WTC11 (cell line): ENCODE measurements at regions not wholly inside any gene's neighbourhood (a gene's known extent, or its start where the extent isn't known, plus 50 kb on each side); places are given as distances from the start of the nearest gene placed in this dataset.

Experiments
- ATAC-seq: fragments of 200-7000 bp; cut with Tn5 transposase; 2 replicates; pipeline ENCODE4 v1.10.0; 2021; ENCODE audit warnings: mild to moderate bottlenecking, moderate library complexity
- CTCF ChIA-PET: fragments of 300-600 bp; sonication (Branson Sonifier 250); formaldehyde crosslinking; loops from one replicate; lab custom pipeline; 2021; ENCODE audit warnings: antibody characterized with exemption; lab: Charles Lee
- POLR2A ChIA-PET: fragments of 350-600 bp; sonication (Branson Sonifier 250); formaldehyde crosslinking; loops from one replicate; lab custom pipeline; 2021; ENCODE audit warnings: antibody characterized with exemption; lab: Charles Lee
- DNase-seq: peaks from one replicate; pipeline ENCODE4 v3.0.0; 2021; ENCODE audit warnings: low spot score
- H3K27ac Mint-ChIP-seq: 2 replicates; pipeline ENCODE4 v1.8.0; 2021; ENCODE audit warnings: mixed read lengths
- H3K27me3 Mint-ChIP-seq: 2 replicates; pipeline ENCODE4 v1.8.0; 2021; ENCODE audit warnings: low read depth, mild to moderate bottlenecking, moderate library complexity, mixed read lengths
- H3K36me3 Mint-ChIP-seq: 2 replicates; pipeline ENCODE4 v1.8.0; 2021; ENCODE audit warnings: mixed read lengths
- H3K4me1 Mint-ChIP-seq: 2 replicates; pipeline ENCODE4 v1.8.0; 2022; ENCODE audit warnings: mixed read lengths
- H3K4me3 Mint-ChIP-seq: 2 replicates; pipeline ENCODE4 v1.8.0; 2021; ENCODE audit warnings: mild to moderate bottlenecking, moderate library complexity, mixed read lengths
- H3K9me3 Mint-ChIP-seq: 2 replicates; pipeline ENCODE4 v1.8.0; 2021; ENCODE audit warnings: mixed read lengths
- CREM ChIP-seq: sonication (generic); formaldehyde crosslinking; IDR thresholded peaks from 2 replicates; pipeline ENCODE4 v1.8.1; 2022; ENCODE audit warnings: mild to moderate bottlenecking, missing genetic modification reagents, moderate library complexity
- E2F4 ChIP-seq: sonication (generic); formaldehyde crosslinking; IDR thresholded peaks from 2 replicates; pipeline ENCODE4 v1.8.1; 2022; ENCODE audit warnings: low read depth, mild to moderate bottlenecking, moderate library complexity, missing genetic modification reagents, borderline replicate concordance
- EMX1 ChIP-seq: fragments of 250-450 bp; sonication (Bioruptor Pico); IDR thresholded peaks from 2 replicates; pipeline ENCODE4 v1.8.0; 2021; ENCODE audit warnings: mild to moderate bottlenecking
- ERG ChIP-seq: fragments of 250-450 bp; sonication (Bioruptor Pico); IDR thresholded peaks from 2 replicates; pipeline ENCODE4 v1.8.0; 2021; ENCODE audit warnings: mild to moderate bottlenecking
- ETV6 ChIP-seq: sonication (generic); formaldehyde crosslinking; IDR thresholded peaks from 2 replicates; pipeline ENCODE4 v1.8.1; 2022; ENCODE audit warnings: mild to moderate bottlenecking, missing genetic modification reagents
- FOXP1 ChIP-seq: sonication (generic); formaldehyde crosslinking; IDR thresholded peaks from 2 replicates; pipeline ENCODE4 v1.8.0; 2022; ENCODE audit warnings: missing genetic modification reagents, mild to moderate bottlenecking, moderate library complexity, borderline replicate concordance
- GRHL2 ChIP-seq: fragments of 250-450 bp; sonication (Bioruptor Pico); IDR thresholded peaks from 2 replicates; pipeline ENCODE4 v1.8.0; 2022; ENCODE audit warnings: mild to moderate bottlenecking, moderate library complexity; ENCODE audit not compliant: insufficient replicate concordance, severe bottlenecking
- GTF2I ChIP-seq: fragments of 250-450 bp; sonication (Bioruptor Pico); conservative IDR thresholded peaks from 2 replicates; pipeline ENCODE4 v1.4.0; 2021; ENCODE audit warnings: mild to moderate bottlenecking
- IRF2 ChIP-seq: sonication (generic); formaldehyde crosslinking; IDR thresholded peaks from 2 replicates; pipeline ENCODE4 v1.8.0; 2022; ENCODE audit warnings: low read depth, missing genetic modification reagents, borderline replicate concordance
- JAZF1 ChIP-seq: fragments of 250-450 bp; sonication (Bioruptor Pico); IDR thresholded peaks from 2 replicates; pipeline ENCODE4 v1.9.0; 2021; ENCODE audit warnings: moderate library complexity, mild to moderate bottlenecking, inconsistent platforms
- JUN ChIP-seq: sonication (generic); formaldehyde crosslinking; IDR thresholded peaks from 2 replicates; pipeline ENCODE4 v1.8.0; 2023; ENCODE audit warnings: mild to moderate bottlenecking, missing genetic modification reagents
- KAT7 ChIP-seq: sonication (generic); formaldehyde crosslinking; IDR thresholded peaks from 2 replicates; pipeline ENCODE4 v1.8.1; 2023; ENCODE audit warnings: missing genetic modification reagents, mild to moderate bottlenecking, borderline replicate concordance
- MXD4 ChIP-seq: fragments of 250-450 bp; sonication (Bioruptor Pico); IDR thresholded peaks from 2 replicates; pipeline ENCODE4 v1.8.0; 2021; ENCODE audit warnings: mild to moderate bottlenecking, moderate library complexity, borderline replicate concordance
- MYBL2 ChIP-seq: sonication (generic); formaldehyde crosslinking; IDR thresholded peaks from 2 replicates; pipeline ENCODE4 v1.8.1; 2023; ENCODE audit warnings: mild to moderate bottlenecking, moderate library complexity, missing genetic modification reagents
- NFYB ChIP-seq: sonication (generic); formaldehyde crosslinking; conservative IDR thresholded peaks from 2 replicates; pipeline ENCODE4 v1.8.0; 2022; ENCODE audit warnings: low read depth, missing genetic modification reagents
- OVOL2 ChIP-seq: fragments of 250-450 bp; sonication (Bioruptor Pico); IDR thresholded peaks from 2 replicates; pipeline ENCODE4 v1.9.0; 2021; ENCODE audit warnings: mild to moderate bottlenecking, borderline replicate concordance
- SP1 ChIP-seq: sonication (generic); formaldehyde crosslinking; conservative IDR thresholded peaks from 2 replicates; pipeline ENCODE4 v1.8.1; 2022; ENCODE audit warnings: missing genetic modification reagents
- TEAD1 ChIP-seq: sonication (generic); formaldehyde crosslinking; IDR thresholded peaks from 2 replicates; pipeline ENCODE4 v1.8.0; 2022; ENCODE audit warnings: mild to moderate bottlenecking, missing genetic modification reagents
- TEAD4 ChIP-seq: sonication (generic); formaldehyde crosslinking; IDR thresholded peaks from 2 replicates; pipeline ENCODE4 v1.8.0; 2022; ENCODE audit warnings: mild to moderate bottlenecking, missing genetic modification reagents
- ZNF121 ChIP-seq: sonication (generic); formaldehyde crosslinking; IDR thresholded peaks from 2 replicates; pipeline ENCODE4 v1.8.0; 2023; ENCODE audit warnings: missing genetic modification reagents
- ZNF138 ChIP-seq: sonication (generic); formaldehyde crosslinking; conservative IDR thresholded peaks from 2 replicates; pipeline ENCODE4 v1.8.1; 2022; ENCODE audit warnings: mild to moderate bottlenecking, moderate library complexity, missing genetic modification reagents
- ZNF281 ChIP-seq: sonication (generic); formaldehyde crosslinking; IDR thresholded peaks from 2 replicates; pipeline ENCODE4 v1.8.0; 2023; ENCODE audit warnings: mild to moderate bottlenecking, missing genetic modification reagents
- ZNF396 ChIP-seq: fragments of 250-450 bp; sonication (Bioruptor Pico); IDR thresholded peaks from 2 replicates; pipeline ENCODE4 v1.8.0; 2021; ENCODE audit warnings: mild to moderate bottlenecking, moderate library complexity, borderline replicate concordance

DNA sequence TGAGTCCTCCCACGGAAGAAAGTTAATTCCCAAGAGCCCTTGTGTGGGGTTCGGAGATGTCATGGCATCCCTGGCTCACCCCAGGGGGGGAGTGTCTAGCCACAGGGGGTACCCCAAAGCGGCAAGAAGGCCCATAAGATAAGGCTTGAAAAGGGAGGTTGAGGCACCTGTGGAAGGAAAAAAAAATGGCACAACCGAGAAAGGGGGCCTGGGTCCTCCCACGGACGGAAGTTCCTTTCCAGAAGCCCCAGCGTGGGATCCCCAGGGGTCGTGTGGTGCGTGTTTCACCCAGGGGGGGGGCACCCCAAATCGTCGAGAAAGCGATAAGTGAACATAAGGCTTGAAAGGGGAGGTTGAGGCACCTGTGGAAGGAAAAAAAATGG is 266.7 kb downstream of the ALG10 start:
- H3K9me3 Mint-ChIP-seq, result peaks cover 74% of the 10 kb centered on the region
- no peaks in the 10 kb centered on the region for H3K4me1 Mint-ChIP-seq
- ATAC-seq (no peak), DNase-seq (no peak)
- CTCF ChIA-PET, result no interaction called here
- POLR2A ChIA-PET, result no interaction called here
- H3K27me3 Mint-ChIP-seq, result peaks cover 12% of the 10 kb centered on the region
- peaks cover 85% of the 10 kb centered on the region for H3K36me3 Mint-ChIP-seq
- no peak overlapping the region for H3K27ac Mint-ChIP-seq
- TF ChIP-seq ETV6 (CRISPR knock-in tag) (no peak), FOXP1 (CRISPR knock-in tag) (no peak), ZNF138 (CRISPR knock-in tag) (no peak), GTF2I (CRISPR knock-in tag) (no peak), CREM (no peak), JUN (CRISPR knock-in tag) (no peak), OVOL2 (no peak), TEAD1 (no peak), ERG (no peak), EMX1 (no peak), E2F4 (no peak), MXD4 (CRISPR knock-in tag) (no peak), GRHL2 (CRISPR knock-in tag) (no peak), KAT7 (CRISPR knock-in tag) (no peak)
- H3K4me3 Mint-ChIP-seq, result no peak overlapping the region

DNA sequence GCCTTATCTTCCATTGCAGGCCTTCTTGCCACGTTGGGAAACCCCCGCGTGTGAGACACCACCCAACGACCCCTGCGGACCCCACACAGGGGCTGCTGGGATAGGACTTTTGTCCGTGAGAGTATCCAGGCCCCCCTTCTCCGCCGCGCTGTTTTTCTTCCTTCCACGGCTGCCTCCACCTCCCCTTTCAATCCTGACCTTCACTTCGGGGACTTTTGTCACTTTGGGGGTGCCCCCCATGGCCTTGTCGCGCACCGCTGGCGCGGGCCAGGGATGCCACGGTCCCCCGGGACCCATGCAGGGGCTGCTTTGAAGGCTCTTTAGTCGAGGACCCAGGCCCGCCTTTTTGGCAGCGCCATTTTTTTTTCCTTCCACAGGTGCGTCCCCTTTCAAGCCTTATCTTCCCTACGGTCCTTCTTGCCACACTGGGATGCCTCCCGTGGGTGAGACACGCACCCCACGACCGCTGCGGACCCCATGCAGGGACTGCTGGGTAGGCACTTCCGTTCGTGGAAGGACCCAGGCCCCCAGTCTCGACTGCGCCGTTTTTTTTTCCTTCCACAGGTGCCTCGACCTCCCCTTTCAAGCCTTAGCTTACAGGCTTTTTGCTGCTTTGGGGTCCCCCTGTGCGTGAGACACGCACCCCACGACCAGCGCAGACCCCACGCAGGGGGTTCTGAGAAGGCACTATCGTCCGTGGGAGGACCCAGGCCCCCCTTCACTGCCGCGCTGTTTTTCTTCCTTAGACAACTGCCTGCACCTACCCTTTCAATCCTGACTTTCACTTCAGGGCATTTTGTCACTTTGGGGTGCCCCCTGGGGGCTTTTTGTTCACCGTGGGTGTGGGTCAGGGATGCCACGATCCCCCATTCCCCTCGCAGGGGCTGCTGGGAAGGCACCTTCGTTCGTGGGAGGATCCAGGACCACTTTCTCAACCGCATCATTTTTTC is 267.4 kb downstream of the ALG10 start:
- Mint-ChIP-seq H3K36me3 (peaks cover 87% of the 10 kb centered on the region), H3K4me3 (no peak overlapping the region), H3K27ac (no peak overlapping the region), H3K4me1 (no peaks in the 10 kb centered on the region), H3K9me3 (peaks cover 68% of the 10 kb centered on the region), H3K27me3 (peaks cover 15% of the 10 kb centered on the region)
- ATAC-seq (no peak), DNase-seq (no peak)
- POLR2A ChIA-PET, result no interaction called here
- CTCF ChIA-PET, result no interaction called here
- TF ChIP-seq ETV6 (CRISPR knock-in tag) (no peak), SP1 (CRISPR knock-in tag) (no peak), JUN (CRISPR knock-in tag) (no peak), JAZF1 (CRISPR knock-in tag) (no peak), TEAD4 (no peak)

- peaks cover 21% of the 10 kb centered on the region for H3K27me3 Mint-ChIP-seq
- no peak for DNase-seq
- H3K4me1 Mint-ChIP-seq, result no peaks in the 10 kb centered on the region
- no peak overlapping the region for H3K4me3 Mint-ChIP-seq
- peaks cover 70% of the 10 kb centered on the region for H3K9me3 Mint-ChIP-seq
- H3K27ac Mint-ChIP-seq, result no peak overlapping the region
- POLR2A ChIA-PET, result no interaction called here
- peaks cover 88% of the 10 kb centered on the region for H3K36me3 Mint-ChIP-seq
- TF ChIP-seq MYBL2 (CRISPR knock-in tag) (no peak), MXD4 (CRISPR knock-in tag) (no peak), IRF2 (CRISPR knock-in tag) (no peak), NFYB (CRISPR knock-in tag) (no peak), ZNF138 (CRISPR knock-in tag) (no peak), ZNF121 (CRISPR knock-in tag) (no peak), ZNF396 (no peak), JAZF1 (CRISPR knock-in tag) (no peak), ZNF281 (CRISPR knock-in tag) (no peak)
- ATAC-seq, result no peak
- CTCF ChIA-PET, result no interaction called here
These were observed 268.2 kb downstream of the ALG10 start for GRCh38 chr12:34290381-34290995.
